DND-41 (cell line): ENCODE measurements at regions not wholly inside any gene's neighbourhood (a gene's known extent, or its start where the extent isn't known, plus 50 kb on each side); places are given as distances from the start of the nearest gene placed in this dataset.

ENCODE experiments used
- ATAC-seq: fragments of 200-7000 bp; cut with Tn5 transposase; 3 replicates; pipeline ENCODE4 v1.9.1; 2021; ENCODE audit warnings: low read depth; ENCODE audit not compliant: insufficient read depth
- DNase-seq: peaks from one replicate; pipeline ENCODE4 v3.0.0-alpha.2; 2020
- H2AFZ ChIP-seq: 2 replicates; pipeline ENCODE4 v1.6.0; 2012; ENCODE audit warnings: low read depth, low read length
- H3K27ac ChIP-seq: 2 replicates; pipeline ENCODE4 v1.5.1; 2012; ENCODE audit warnings: low read length, inconsistent platforms
- H3K27me3 ChIP-seq: fragments of 200-600 bp; sonication (generic); 2 replicates; pipeline ENCODE4 v1.6.0; 2012; ENCODE audit warnings: low read length, mild to moderate bottlenecking, inconsistent platforms; ENCODE audit not compliant: insufficient read depth, poor library complexity
- H3K36me3 ChIP-seq: 2 replicates; pipeline ENCODE4 v1.5.1; 2012; ENCODE audit warnings: low read length, inconsistent platforms; ENCODE audit not compliant: insufficient read depth
- H3K4me1 ChIP-seq: 2 replicates; pipeline ENCODE4 v1.5.1; 2012; ENCODE audit warnings: mild to moderate bottlenecking, low read length; ENCODE audit not compliant: insufficient read depth
- H3K4me2 ChIP-seq: 2 replicates; pipeline ENCODE4 v1.6.0; 2012; ENCODE audit warnings: mild to moderate bottlenecking, moderate library complexity, low read length, inconsistent platforms; ENCODE audit not compliant: insufficient read depth
- H3K4me3 ChIP-seq, 2 experiments: fragments of 200-600 bp in 1 of 2; shearing (Covaris generic) in 1 of 2; 2 replicates each; pipeline ENCODE4 v1.5.1; 2012 to 2016; ENCODE audit warnings: inconsistent platforms in 2 of 2, low read length in 2 of 2, mild to moderate bottlenecking in 2 of 2, low read depth in 1 of 2, moderate library complexity in 1 of 2
- H3K79me2 ChIP-seq: 2 replicates; pipeline ENCODE4 v1.6.0; 2012; ENCODE audit warnings: low read length, inconsistent platforms; ENCODE audit not compliant: insufficient read depth
- H3K9ac ChIP-seq: 2 replicates; pipeline ENCODE4 v1.6.0; 2012; ENCODE audit warnings: low read depth, mild to moderate bottlenecking, inconsistent platforms, low read length, moderate library complexity
- H3K9me3 ChIP-seq: 2 replicates; pipeline ENCODE4 v1.5.1; 2012; ENCODE audit warnings: low read length, moderate library complexity, mild to moderate bottlenecking, inconsistent platforms; ENCODE audit not compliant: insufficient read depth, severe bottlenecking
- H4K20me1 ChIP-seq: 2 replicates; pipeline ENCODE4 v1.6.0; 2012; ENCODE audit warnings: low read length; ENCODE audit not compliant: insufficient read depth
- EZH2 ChIP-seq: IDR thresholded peaks from 3 replicates; pipeline ENCODE4 v1.6.1; 2012; ENCODE audit warnings: borderline replicate concordance, low read depth, mild to moderate bottlenecking, moderate library complexity, low read length, inconsistent platforms; ENCODE audit not compliant: severe bottlenecking
- TF ChIP-seq, protein P1 (sequence below): IDR thresholded peaks from 2 replicates; pipeline ENCODE4 v1.5.1; 2012; ENCODE audit warnings: borderline replicate concordance, low read length, moderate library complexity, mild to moderate bottlenecking; ENCODE audit not compliant: poor library complexity, severe bottlenecking; ENCODE audit errors: extremely low read depth

- Histone ChIP-seq H3K9me3 (no peaks in the 10 kb centered on the region), H3K9ac (no peak overlapping the region), H3K4me2 (no peak overlapping the region), H3K4me1 (no peaks in the 10 kb centered on the region), H3K27me3 (no peaks in the 10 kb centered on the region), H3K27ac (no peak overlapping the region), H2AFZ (no peak overlapping the region), H3K79me2 (no peaks in the 10 kb centered on the region), H3K4me3 (no peak overlapping the region), H3K36me3 (no peaks in the 10 kb centered on the region), H4K20me1 (no peaks in the 10 kb centered on the region)
- ATAC-seq (no peak), DNase-seq (no peak)
- no peak for TF ChIP-seq EZH2
- TF ChIP-seq, protein P1, sequence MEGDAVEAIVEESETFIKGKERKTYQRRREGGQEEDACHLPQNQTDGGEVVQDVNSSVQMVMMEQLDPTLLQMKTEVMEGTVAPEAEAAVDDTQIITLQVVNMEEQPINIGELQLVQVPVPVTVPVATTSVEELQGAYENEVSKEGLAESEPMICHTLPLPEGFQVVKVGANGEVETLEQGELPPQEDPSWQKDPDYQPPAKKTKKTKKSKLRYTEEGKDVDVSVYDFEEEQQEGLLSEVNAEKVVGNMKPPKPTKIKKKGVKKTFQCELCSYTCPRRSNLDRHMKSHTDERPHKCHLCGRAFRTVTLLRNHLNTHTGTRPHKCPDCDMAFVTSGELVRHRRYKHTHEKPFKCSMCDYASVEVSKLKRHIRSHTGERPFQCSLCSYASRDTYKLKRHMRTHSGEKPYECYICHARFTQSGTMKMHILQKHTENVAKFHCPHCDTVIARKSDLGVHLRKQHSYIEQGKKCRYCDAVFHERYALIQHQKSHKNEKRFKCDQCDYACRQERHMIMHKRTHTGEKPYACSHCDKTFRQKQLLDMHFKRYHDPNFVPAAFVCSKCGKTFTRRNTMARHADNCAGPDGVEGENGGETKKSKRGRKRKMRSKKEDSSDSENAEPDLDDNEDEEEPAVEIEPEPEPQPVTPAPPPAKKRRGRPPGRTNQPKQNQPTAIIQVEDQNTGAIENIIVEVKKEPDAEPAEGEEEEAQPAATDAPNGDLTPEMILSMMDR, result no peak
Measured at GRCh38 chr16:55078153-55078552, 147.5 kb downstream of the IRX5 start.

DNA sequence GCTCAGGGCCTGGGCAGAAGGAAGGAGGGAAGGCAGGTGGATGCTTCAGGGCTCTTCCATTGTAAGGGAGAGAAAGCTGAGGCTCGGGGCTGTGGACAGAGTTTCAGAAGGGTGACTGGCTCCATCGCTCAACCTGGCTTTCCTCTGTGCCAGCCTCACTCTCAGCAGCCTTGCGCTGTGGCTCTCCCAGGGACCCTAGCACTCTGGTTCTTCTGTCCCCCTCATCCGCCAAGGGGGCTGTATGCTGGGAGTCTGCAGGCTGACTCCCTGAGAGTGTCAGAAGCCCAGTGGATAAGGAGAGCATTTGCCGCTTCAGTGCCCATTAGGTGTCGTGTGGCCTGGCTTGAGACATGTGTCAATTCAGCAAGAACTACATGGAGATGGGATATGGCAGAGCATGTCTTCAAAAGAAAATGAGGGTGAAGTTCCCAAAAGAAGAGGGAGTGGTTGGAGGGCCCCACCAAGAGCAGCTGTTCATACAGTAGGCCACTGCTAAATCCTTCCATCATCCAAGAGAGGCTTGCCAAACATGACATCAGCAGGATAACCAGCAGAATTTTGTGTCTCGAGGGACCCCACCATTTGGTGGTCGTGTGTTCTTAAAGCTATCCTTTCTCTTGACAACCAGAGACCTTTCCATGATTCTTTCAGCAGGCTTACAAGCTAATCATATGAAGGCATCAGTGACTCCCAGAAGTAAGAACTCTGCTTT is 148.2 kb downstream of the IRX5 start:
- ATAC-seq (no peak), DNase-seq (no peak)
- TF ChIP-seq EZH2, result no peak
- TF ChIP-seq, protein P1, result no peak
- H3K9me3 ChIP-seq, result no peaks in the 10 kb centered on the region
- no peaks in the 10 kb centered on the region for H4K20me1 ChIP-seq
- H3K9ac ChIP-seq, result no peak overlapping the region
- H2AFZ ChIP-seq, result no peak overlapping the region
- no peak overlapping the region for H3K27ac ChIP-seq
- no peaks in the 10 kb centered on the region for H3K4me1 ChIP-seq
- no peak overlapping the region for H3K4me3 ChIP-seq
- no peaks in the 10 kb centered on the region for H3K27me3 ChIP-seq
- no peaks in the 10 kb centered on the region for H3K36me3 ChIP-seq
- H3K4me2 ChIP-seq, result no peak overlapping the region
- no peaks in the 10 kb centered on the region for H3K79me2 ChIP-seq

- H3K27me3 ChIP-seq, result no peaks in the 10 kb centered on the region
- ATAC-seq (no peak), DNase-seq (no peak)
- no peak overlapping the region for H3K4me3 ChIP-seq
- no peak overlapping the region for H3K9ac ChIP-seq
- no peaks in the 10 kb centered on the region for H3K9me3 ChIP-seq
- H3K36me3 ChIP-seq, result no peaks in the 10 kb centered on the region
- H3K4me2 ChIP-seq, result no peak overlapping the region
- H3K79me2 ChIP-seq, result no peaks in the 10 kb centered on the region
- no peak overlapping the region for H3K27ac ChIP-seq
- H2AFZ ChIP-seq, result no peak overlapping the region
- no peaks in the 10 kb centered on the region for H4K20me1 ChIP-seq
- no peaks in the 10 kb centered on the region for H3K4me1 ChIP-seq
- TF ChIP-seq, protein P1, result no peak
- TF ChIP-seq EZH2, result no peak
Measured at GRCh38 chr16:55081622-55082590, 151.2 kb downstream of the IRX5 start.
